Hematopoietic multipotent progenitor cell treated with erythropoietin and hydrocortisone succinate and interleukin-3 and kit ligand, for 17 days (in vitro differentiated cells): ENCODE measurements at regions not wholly inside any gene's neighbourhood (a gene's known extent, or its start where the extent isn't known, plus 50 kb on each side); places are given as distances from the start of the nearest gene placed in this dataset.

Experiments used
- DNase-seq: peaks from one replicate; pipeline ENCODE4 v3.0.0-alpha.2; 2015; ENCODE audit warnings: low spot score

GRCh38 chr11:134624166-134624920, 212.3 kb upstream of the B3GAT1 start:
- no peak for DNase-seq

GRCh38 chr11:134623711-134624110, 211.7 kb upstream of the B3GAT1 start:
- DNase-seq = no peak

- no peak for DNase-seq
Measured at GRCh38 chr11:134622458-134622857, 210.4 kb upstream of the B3GAT1 start.

- DNase-seq = no peak
Measured at GRCh38 chr11:134617360-134617759, 205.3 kb upstream of the B3GAT1 start.

- no peak for DNase-seq
Measured at GRCh38 chr11:134616038-134616437, 204.0 kb upstream of the B3GAT1 start.

GRCh38 chr11:134615041-134615615, 203.1 kb upstream of the B3GAT1 start:
- DNase-seq = no peak

- DNase-seq = no peak
Measured at GRCh38 chr11:134614141-134614540, 202.1 kb upstream of the B3GAT1 start.

- DNase-seq = no peak
Measured at GRCh38 chr11:134613646-134614045, 201.6 kb upstream of the B3GAT1 start.

- no peak for DNase-seq
Measured at GRCh38 chr11:134612140-134613030, 200.3 kb upstream of the B3GAT1 start.

- no peak for DNase-seq
Measured at GRCh38 chr11:134611537-134611936, 199.5 kb upstream of the B3GAT1 start.

- DNase-seq = no peak
Measured at GRCh38 chr11:134610116-134610910, 198.3 kb upstream of the B3GAT1 start.

- DNase-seq = no peak
Measured at GRCh38 chr11:134609361-134610115, 197.5 kb upstream of the B3GAT1 start.

GRCh38 chr11:134607963-134608750, 196.1 kb upstream of the B3GAT1 start:
- no peak for DNase-seq

GRCh38 chr11:134606251-134606650, 194.2 kb upstream of the B3GAT1 start:
- no peak for DNase-seq

- DNase-seq = no peak
Measured at GRCh38 chr11:134604886-134605285, 192.8 kb upstream of the B3GAT1 start.

GRCh38 chr11:134599299-134599771, 187.3 kb upstream of the B3GAT1 start:
- DNase-seq = no peak

- no peak for DNase-seq
Measured at GRCh38 chr11:134598368-134598767, 186.3 kb upstream of the B3GAT1 start.

- DNase-seq = no peak
Measured at GRCh38 chr11:134597452-134597851, 185.4 kb upstream of the B3GAT1 start.

- no peak for DNase-seq
Measured at GRCh38 chr11:134596404-134596803, 184.4 kb upstream of the B3GAT1 start.

- DNase-seq = no peak
Measured at GRCh38 chr11:134592391-134592990, 180.4 kb upstream of the B3GAT1 start.
